ENCODE measurements at regions not wholly inside any gene's neighbourhood (a gene's known extent, or its start where the extent isn't known, plus 50 kb on each side); places are given as distances from the start of the nearest gene placed in this dataset.
"Not testable (repeated sequence)": the region's sequence is repeated elsewhere in the genome, so short reads cannot be mapped to it uniquely, and the experiment has no call there.

- TF ChIP-seq, protein P1, sequence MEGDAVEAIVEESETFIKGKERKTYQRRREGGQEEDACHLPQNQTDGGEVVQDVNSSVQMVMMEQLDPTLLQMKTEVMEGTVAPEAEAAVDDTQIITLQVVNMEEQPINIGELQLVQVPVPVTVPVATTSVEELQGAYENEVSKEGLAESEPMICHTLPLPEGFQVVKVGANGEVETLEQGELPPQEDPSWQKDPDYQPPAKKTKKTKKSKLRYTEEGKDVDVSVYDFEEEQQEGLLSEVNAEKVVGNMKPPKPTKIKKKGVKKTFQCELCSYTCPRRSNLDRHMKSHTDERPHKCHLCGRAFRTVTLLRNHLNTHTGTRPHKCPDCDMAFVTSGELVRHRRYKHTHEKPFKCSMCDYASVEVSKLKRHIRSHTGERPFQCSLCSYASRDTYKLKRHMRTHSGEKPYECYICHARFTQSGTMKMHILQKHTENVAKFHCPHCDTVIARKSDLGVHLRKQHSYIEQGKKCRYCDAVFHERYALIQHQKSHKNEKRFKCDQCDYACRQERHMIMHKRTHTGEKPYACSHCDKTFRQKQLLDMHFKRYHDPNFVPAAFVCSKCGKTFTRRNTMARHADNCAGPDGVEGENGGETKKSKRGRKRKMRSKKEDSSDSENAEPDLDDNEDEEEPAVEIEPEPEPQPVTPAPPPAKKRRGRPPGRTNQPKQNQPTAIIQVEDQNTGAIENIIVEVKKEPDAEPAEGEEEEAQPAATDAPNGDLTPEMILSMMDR (IDR thresholded peaks at IDR 0.05), result not testable (repeated sequence)
- not testable (repeated sequence) for TF ChIP-seq ZFX (IDR thresholded peaks at IDR 0.05; ENCODE audit: borderline replicate concordance)
These were observed 267.1 kb upstream of the NBPF12 start for GRCh38 chr1:146670832-146671566.
